GM18868 (cell line): ENCODE measurements at regions not wholly inside any gene's neighbourhood (a gene's known extent, or its start where the extent isn't known, plus 50 kb on each side); places are given as distances from the start of the nearest gene placed in this dataset.
A peak's percentile ranks its signal among the peaks of the same experiment; 100 is the strongest.

ENCODE experiments used
- ATAC-seq: cut with Tn5 transposase; IDR thresholded peaks from one replicate; pipeline ENCODE4 v1.9.1; 2021; ENCODE audit warnings: mild to moderate bottlenecking, moderate library complexity; ENCODE audit not compliant: unreplicated experiment

DNA sequence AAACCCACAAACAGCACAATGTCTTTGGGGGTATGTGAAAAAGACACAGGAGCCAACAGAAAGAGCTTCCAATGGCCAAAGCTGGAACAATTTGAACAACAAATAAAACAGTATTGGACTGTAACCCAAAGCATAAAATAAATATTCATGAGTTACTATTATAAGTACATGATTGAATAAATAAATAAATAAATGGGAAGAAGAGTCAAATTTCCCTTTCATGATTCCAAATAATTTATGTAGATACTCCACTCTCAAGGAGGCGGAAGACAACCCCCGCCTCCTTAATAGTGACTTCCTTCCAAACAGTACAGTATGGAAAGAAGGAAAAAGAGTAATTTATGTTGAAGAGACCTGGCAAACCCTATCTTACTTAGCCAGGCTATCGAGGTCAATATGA is 124.4 kb upstream of the P2RY1 start:
- no peak for ATAC-seq

DNA sequence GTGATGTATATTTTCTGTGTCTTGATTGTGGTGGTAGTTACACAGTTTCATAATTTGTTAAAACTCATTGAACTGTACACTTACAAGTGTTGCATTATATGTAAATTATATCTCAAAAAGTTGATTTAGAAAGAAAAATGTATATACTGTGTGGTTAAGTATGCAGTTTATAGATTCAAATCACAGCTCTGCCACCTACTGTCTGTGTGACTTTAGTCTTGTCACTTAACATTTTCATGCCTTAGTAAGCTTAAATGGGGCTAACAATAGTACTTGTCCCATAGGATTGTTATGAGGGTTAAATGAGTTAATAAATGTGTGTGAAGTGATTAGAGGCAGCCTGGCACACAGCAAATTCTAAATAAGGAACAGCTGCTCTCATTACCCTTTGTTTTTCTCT is 120.9 kb upstream of the P2RY1 start:
- ATAC-seq: no peak

DNA sequence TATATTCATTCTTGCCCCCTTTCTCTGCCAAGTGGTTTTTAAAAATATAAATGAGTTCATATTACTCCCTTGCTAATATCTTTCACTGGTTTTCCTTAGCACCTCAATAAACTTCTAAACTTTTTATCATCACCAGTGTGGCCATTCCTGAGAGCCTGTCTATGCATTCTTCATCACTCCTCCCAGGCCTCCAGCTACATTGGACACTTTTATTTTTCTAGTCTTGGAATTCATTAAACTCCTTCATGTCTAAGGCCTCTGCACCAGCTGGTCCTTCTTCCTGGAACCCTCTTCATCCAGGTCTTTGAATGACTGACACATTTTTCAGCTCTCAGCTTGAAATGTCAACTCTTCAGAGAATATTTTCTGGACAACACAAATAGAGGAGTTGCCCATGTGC is 120.4 kb upstream of the P2RY1 start:
- ATAC-seq: no peak

DNA sequence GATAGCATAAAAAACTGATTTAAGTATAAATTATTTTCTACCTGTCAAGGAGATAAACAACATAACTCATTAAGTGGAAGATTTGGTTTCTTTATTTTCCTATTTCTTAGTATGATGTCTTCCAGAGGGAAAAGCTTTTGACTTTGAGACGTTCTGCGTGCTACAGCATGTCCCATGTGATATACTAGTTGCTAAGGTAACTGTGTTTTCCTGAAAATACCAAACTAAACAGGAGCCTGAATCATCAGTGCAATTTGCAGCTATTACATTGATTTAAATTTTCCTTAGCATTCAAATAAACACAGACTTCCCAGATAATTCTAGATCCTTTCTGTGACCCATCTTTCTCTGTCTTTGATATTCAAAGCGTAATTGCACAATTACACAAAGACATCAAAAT is 117.7 kb upstream of the P2RY1 start:
- no peak for ATAC-seq

DNA sequence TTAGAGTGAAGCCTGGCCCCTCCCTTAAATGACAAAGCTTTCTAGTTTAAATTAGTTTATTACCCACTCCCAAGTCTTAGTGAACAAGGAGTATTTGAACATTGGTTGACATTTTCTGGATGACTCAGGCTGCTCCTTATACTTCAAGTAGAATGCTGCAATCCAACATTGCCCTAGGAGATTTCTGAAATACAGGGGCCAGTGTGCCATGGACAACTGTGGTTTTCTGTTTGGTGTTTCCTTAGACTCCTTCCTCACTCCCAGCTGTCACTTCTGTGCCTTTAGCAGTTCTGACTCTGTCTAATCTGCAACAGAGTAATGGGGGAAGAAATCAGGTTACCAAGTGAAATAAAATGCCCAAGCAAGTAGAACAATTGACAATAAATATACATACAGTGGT is 116.1 kb upstream of the P2RY1 start:
- no peak for ATAC-seq

DNA sequence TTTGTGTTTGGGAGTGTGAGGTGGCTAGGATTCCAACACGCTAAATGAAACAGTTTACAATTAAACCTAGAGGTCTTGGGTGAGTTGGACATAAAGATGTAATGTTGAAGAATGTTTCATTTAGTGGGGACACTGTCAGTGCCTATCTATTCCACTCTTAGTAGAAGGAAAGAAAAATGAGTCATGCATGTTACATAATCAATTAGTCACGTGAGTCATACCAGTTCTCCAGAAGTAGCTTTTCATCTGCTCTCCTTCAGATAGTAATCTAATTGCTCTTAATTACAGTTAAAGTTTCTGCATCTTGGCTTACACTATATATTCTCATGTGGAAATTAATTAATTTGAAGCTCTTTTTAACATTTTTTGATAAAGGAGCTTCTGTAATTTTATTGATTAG is 115.7 kb upstream of the P2RY1 start:
- no peak for ATAC-seq

DNA sequence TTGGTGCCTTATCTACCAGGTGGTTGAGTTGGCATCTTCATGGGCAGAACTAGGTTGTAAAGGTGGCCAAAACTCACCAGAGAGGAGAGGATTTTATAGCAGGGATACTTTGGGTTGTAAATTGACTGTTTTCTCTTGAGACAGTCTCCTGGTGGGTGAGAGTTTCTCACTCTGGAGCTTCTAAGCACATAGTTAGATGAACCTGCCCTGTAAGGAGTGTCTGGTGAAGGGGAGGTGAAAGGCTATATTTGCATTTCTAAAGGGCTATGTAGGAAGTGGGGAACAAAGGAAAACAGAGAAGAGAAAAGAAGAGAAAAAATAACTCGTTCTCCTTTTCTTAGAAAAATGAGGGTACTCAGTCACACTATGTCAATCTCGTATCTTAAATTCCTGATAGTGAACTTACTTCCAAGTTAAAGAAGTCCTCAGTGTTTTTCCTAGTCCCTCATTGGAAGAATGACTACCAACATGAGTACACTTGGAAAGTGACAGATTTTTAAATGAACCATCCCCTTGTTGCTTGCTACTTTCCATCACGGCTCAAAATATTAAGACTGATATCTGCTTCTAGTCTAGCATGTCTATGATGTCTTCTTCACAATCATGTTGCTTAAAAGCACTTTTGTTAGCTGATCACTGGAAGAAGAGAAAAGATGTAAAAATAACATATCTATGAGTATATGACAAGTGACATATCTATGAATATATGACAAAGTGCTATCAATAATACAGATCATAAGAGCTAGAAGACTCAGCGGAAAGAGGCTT is 113.8 kb upstream of the P2RY1 start:
- ATAC-seq: no peak

DNA sequence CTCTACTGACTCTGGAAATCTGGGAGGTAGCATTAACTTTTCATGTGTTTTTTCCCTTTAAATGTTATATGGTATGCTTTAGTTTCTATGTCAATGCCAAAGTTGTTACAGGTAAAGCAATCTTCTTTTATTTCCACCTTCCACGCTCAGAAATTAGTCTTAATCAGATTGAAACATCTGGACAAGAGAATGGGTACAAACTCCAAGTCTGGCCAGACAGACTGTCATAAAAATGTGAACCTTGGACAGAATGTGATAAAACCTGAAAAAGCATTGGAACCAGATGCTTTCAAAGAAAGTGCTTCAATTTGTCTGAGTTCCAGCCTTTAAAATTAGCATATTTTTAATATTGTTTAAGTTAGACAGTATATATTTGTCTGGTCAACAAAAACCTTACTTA is 110.7 kb upstream of the P2RY1 start:
- ATAC-seq: no peak

DNA sequence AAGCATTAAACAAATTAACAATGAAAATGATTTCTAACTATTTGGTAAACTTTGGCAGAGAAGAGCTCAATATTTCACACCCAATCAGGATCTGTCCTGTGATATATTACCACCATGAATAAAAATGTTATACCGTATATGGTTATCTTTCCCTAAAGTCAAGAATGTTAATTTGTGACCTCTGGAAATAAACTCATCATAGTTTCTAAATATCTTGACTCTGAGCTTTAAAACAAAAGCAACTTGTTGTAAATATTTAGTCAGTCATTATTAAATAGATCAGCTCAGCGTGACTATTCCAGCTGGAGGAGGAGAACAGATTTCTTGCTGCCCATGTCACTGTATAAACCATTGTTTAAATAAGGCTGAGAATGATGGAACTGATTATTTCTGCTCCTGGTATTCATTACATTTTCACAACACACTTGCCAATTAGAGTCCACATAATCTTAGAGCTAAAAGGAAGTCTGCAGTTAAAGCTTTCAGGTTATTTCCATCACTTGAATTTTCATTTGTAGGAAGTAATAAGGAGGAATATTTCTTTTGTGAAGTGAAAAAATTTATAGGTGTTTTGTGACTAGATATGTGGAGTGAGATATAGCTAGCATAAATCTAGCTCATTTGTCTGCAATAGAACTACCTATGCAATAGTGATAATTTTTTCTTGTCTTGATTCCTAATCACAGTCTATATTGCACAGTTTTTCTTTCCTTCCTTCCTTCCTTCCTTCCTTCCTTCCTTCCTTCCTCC is 106.5 kb upstream of the P2RY1 start:
- ATAC-seq: no peak

DNA sequence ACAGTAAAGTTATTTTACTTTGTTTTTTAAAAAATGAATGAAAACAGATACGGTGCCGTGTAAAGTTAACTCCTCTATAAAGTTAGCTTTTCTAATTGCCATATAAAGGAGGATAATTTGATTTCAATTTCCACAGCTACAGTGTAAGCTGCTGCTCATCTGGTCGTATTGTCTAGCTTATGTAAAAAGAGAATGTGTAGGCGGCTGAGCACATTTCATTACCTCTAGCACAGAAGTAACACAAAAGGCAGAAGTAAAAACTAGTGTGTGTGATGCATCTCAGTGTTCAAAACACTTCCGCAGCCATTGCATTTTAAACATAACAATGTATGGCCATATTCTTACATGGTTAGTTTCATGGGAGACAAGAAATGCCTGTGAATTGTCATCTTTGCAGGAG is 105.0 kb upstream of the P2RY1 start:
- peak; percentile 84 for ATAC-seq

DNA sequence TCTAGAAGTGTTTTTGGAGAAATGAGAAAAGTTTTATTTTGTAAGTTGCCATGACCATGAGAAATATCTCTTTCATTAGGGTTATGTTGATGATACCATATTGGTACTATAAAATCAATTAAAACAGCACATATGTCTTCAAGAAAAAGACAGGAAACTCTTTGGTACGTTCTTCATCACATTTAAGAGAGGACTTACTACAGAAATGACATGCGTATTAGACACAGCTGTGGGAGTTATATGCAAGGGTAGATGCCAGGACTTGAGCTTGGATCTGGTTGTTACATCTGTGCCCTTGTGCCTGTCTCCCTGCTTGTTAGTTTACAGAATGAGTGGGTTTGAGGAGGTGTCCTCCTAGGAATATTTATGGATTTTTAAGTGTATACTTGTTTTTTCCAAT is 103.4 kb upstream of the P2RY1 start:
- no peak for ATAC-seq

DNA sequence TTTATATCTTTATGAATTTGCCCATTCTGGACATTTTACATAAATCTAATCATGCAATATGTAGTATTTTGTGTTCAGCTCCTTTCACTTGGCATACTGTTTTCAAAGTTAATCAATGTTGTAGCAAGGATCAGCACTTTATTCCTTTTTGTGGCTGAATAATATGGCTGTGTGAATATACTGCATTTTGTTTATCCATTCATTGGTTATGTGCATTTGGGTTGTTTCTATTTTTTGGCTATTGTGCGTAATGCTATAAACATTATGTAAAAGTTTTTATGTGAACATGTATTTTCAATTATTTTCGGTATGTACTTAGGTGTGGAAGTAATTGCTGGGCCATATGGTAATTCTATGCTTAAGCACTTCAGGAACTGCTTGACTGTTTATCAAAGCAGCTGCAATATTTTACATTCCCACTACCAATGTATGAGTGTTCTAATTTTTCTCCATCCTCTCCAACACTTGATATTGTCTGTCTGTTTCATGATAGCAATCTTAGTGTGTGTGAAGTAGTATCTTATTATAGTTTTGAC is 101.3 kb upstream of the P2RY1 start:
- no peak for ATAC-seq

DNA sequence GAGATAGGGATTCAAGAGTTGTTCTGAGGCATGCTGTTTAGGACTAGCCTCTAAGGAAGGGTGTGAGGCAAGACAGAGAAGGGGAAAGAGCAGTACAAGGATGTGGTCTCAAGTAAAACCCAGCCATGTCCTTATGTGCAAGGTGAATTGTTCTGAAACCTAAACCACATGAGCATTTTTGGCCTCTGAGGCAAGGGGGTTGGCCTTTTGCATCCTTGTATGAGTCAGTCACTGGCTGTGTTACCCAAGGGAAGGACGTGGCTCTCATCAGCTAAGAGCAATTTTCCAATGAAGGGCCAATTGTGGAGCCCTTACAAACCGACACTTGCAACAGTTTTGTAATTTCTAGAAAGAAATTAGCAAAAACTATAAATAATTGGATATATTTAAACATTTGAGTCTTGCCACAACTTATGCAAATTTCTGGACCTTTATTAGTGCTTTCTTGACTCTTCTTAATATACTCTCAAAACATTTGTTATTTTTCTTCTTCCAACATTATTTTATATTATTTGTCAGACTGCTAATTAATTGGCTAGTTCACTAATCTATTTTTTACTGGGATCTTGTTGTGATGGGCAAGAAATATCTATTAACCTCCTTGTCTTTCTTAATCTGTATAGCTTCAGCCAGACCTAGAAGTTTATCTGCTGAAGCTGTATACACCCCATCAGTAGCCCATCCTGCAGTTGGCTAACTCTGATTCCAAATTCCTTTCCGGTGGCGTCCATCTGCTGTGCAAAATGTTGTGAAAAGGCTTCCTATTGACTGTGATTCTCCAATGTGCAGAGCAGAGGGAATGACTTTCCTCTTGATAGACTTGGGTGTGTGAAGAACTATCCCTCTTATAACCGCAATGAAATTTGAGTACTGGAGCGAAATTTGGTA is 97.7 kb upstream of the P2RY1 start:
- peak; percentile 98 for ATAC-seq

DNA sequence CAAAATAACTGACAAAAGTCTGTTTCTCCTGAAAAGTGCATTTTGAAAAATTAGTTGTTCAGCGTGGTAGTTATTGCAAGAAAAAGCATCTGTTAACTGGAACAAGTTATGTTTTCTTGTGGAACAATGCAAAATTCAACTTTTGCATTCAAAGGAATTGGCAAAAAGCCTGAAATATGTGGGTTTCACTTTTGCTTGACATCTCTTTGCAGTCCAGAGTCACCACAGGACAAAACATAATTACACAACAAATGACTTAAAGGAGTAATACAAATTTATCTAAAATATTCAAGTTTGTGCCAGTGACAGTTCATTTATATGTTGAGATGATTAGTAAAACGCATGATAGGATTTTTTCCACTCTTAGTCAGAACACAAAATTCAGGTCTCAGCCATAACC is 96.3 kb upstream of the P2RY1 start:
- ATAC-seq: peak; percentile 23

DNA sequence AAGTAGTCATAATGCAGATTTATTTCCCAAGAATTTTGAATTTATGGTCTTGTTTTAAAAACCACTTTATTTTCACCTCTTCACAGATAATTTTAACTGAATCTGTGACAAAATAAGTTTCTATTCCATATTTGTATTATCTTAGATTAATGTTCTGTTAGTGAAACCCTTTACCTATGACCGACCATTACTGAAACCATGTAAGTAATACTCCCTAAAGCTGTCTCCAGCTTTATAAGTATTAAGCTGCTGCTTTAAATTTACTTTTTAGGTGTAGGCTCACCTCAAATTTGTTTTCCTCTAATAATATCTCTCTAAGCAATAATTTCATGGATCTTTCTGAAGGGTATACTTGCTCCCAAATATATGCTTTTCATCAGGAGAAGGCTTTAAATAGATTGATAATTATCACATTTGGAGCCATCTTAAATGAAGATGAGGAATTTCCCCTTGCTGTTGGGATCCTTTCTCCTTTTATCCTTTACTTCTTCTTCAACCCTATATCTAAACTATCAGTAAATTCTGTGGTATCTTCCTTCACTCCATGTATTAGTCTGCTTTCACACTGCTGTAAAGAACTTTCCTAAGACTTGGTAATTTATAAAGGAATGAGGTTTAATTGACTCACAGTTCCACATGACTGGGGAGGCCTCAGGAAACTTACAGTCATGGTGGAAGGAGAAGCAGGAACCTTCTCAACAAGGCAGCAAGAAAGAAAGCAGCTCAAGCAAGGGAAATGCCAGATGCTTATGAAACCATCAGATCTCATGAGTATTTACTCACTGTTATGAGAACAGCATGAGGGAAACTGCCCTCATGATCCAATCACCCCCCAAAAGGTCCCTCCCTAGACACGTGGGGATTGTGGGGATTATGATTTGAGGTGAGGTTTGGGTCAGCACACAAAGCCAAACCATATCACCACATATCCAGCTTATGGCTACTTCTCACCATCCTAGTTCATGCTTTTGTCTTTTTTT is 92.3 kb upstream of the P2RY1 start:
- ATAC-seq: peak; percentile 78

DNA sequence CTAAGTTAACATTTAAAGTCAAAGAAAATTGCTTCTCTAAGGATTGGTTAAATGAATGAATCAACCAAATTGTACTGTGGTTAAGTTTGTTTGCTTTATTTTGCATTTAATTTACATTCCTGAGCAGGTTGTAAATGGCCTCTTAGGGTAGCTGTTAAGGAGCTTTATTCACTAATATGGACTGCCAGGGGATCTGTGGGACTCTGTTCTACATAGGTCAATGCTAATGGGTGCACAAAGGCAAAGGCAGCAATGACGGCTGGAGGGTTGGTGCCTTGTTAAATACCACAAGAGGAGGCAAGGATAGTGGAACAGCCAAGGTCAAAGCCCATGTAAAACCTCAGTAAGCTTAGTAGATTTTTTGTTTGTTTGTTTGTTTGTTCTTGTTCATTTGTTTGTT is 89.3 kb upstream of the P2RY1 start:
- no peak for ATAC-seq

DNA sequence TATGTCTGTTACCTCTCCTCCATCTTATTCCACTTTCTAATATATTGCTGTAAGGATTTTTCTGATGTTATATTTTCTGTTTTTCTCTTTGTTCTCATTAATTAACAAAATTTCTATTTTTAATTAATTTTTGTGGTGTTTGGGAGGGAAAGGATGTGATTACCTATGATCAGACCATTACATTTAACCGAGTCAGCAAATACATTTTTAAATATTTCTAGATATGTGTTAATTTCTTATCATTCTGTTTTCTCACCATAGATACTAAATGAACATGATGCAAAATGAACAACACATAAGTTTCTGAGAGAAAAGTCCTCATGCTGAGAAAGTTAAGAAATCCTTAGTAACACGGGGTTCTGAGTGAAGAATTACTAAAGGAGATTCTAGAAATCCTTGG is 80.6 kb upstream of the P2RY1 start:
- ATAC-seq: no peak

DNA sequence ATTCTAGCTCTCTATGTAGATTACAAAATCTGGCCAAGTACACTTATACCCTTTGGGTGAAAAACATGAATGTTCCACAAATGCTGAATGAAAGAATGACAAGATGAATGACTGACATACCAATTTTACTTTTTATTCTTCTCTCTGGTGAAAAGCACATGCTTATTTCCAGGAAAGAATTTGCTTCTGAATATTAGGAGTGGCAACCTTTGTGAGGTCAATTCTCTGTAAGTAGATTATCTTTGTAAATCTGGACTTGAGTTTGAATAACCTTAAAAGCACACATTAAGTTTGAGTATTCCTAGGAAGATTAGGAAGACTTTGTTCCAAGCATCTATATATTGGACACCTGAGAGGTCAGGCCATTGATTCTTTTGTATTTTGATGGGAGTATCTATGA is 78.1 kb upstream of the P2RY1 start:
- ATAC-seq: no peak

DNA sequence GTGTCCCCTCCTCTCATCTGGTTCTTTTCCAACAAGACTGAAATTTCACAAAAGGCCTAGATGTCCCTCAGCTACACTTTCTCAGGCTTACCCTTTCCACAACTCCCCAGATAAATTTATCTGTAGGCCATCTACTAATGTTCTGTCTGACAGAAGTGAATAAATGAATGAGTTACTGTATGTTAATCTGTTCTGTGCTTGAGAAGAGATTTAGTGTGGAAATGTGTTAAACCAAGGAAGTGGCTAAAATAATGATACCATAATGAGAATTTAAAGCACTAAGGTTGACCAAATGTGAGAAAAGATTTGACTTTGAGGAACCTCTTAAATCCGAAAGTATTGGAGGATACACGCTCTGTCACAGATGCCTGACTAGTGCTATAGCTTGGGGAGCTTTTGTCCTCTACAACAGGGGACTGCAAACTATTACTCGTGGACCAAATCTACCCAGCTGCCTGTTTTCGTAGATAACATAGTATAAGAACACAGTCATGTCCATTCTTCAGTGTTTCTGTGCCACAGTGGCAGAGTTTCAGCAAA is 74.8 kb upstream of the P2RY1 start:
- ATAC-seq: peak; percentile 86

DNA sequence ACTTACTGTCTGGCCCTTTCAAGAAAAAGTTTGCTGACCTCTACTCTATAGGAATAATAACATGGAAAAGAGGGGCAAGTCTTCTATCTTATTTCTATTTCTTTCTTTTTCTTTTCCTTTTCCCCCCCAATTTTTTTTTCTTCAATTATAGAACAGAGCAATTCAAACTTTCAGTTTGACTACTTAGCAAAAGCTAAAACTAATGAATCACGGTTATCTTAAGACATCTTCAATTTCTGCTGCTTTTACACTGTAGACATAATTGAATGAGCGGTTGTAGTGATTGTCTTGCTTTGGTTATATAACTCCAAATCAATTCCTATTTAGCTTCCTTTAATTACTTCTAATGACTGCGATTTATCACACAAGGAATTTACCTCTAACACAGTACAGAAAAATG is 74.3 kb upstream of the P2RY1 start:
- ATAC-seq: peak; percentile 57
